Muscle of back (tissue), 3 donors: ENCODE measurements at regions not wholly inside any gene's neighbourhood (a gene's known extent, or its start where the extent isn't known, plus 50 kb on each side); places are given as distances from the start of the nearest gene placed in this dataset.
A peak's percentile ranks its signal among the peaks of the same experiment; 100 is the strongest.

Source experiments
- DNase-seq, 3 donors: peaks; one replicate each; pipeline versions ENCODE4 v3.0.0 to v3.0.0-alpha.2; 2013

DNA sequence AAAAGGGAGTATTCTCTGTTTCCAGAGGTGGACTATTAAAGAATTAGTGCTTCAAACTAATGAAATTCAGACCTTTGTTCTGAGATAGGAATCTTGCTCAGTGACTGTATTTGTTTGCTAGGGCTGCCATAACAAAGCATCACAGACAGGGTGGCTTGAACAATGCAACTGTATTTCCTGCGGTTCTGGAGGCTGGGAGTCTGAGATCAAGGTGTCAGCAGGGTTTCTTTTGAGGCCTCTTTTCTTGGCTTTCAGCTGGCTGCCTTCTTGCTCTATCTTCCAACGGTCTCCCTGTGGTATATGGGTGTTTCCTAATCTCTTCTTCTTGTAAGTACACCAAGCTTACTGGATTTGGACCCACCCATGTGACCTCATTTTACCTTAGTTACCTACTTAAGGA lies 264.6 kb upstream of the PROX1 start:
- DNase-seq, result no peak

DNA sequence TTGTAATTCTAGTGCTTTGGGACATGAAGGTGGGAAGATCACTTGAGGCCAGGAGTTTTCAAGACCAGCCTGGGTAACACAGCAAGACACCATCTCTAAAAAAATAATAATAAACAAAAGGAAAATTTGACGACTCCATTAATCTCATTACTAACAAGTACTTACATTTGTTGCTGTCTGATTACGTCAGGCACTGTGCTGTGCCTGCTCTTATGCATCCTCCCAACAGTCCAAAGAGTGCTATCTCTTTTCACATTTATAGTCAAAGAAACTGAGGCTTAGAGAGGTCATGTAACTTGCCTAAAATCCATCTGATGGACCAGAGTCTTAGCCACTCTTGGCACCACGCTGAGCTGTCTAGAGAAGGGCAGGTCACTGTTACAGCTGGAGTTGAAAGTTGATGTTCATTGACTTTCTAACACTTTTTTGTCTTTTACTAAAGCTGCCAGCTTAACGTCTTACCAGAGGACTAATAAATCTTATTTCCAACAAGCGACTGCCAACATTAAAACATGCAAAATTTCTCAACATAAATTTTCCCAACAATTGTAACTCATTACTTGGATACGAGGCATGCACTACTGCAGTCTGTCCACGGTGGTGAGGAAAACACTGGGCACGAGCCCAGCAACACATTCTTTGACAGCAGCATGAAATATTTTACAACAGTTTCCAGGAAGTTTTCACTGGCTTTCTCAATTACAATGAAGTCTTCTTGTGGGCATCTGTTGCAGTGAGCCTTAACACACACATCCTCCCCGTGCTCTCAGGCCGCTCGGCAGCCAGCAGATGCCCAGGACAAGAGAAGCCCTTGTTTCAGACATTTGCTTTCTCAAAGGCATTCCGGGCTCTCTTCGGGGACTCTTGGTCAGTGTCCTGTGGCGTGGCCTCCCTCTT lies 262.9 kb upstream of the PROX1 start:
- peak; percentile 64 to 87 (median 80) for DNase-seq

DNA sequence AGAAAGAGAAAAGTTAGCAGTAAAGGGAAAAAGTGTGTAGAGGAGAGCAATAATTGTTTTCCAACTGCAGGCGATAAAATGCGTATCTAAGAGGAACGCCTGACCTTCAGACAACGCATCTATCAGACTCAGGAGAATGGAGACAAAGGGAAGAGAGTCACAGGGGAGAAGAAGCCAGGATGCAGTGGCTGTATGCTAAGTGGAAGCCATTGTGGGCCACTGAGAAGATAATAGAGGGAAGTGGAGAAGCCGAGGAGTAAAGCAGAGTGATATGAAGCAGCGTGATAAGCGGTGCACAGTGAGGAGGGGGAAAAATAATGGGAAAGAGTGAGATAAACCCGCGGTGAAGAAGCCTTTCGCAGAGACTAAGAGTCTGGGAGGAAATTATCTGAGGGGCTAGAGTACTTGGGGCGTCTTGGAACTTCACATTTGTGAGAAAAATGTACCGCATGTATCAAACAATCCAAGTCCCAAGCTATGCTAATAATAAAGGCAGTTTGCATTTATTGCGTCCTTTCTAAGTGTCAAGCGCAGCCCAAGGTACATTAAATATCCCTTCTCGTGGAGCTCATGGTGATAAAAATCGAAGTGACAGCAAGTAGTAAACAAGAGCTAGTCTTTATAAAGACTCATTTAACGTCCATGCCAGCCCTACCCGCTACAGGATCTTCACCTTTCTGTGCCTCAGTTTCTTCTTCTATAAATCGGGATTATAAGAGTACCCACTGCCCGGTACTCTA lies 259.8 kb upstream of the PROX1 start:
- DNase-seq, result no peak

DNA sequence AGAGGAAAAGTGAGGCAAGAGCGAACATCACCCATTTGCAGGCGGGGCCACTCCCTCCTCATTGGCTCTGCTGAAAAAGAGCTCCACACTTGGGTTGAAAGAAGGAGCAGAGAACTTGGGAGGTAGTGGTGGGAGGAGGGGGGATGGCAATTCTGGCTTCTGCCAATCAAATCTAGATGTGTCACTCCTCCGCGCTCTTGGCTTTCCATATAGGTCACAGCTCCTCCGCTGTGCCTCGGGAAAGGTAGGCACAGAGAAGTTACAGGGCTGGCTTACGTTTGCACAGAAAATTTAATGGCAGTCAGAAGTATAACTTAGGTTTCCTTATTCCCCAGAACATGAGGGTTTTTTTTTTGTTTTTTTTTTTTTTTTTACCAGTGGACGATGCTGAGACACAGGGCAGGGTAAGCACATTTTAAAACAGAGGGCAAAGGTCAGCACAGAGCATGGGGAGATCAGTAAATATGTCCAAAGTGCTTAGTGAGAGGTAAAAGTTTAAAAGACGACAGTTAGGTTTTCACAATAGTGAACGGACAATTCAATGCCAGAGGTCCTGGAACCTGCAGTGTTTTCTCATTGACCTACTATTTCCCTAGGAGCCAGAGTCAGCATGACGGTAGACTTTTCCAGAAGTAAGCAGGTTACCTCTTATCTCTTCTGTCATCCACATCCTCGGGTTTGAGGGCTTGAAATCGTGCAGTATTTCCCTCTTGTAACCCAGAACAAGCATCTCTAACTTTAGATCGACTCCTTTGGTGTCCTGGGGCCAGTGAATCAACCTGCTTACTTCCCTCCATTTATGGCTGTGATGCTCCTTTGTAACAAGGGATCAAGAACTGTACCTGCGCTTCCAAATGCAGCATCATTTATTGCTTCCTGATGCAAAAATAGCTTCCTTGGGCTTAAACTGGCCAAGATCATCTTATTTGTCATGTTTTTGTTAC lies 258.9 kb upstream of the PROX1 start:
- DNase-seq, result no peak

DNA sequence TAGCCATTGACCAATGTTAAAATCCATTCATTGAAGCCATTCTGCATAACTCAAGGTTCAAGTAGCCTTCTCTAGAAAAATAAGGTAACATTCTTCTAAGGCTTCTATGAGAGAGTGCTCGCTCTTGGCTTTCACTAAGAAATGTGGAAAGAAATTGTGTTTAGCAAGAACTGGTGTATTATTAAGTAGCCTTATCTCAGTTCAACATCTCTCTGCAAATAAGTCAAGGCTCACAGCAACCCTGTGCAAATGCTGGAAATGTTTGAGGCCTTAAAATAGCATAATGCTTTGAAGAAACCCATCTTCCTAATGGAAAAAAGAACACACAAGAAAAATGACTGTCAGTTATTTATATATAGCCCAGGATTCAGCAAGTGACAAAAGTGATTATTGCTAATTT lies 254.1 kb upstream of the PROX1 start:
- no peak for DNase-seq

DNA sequence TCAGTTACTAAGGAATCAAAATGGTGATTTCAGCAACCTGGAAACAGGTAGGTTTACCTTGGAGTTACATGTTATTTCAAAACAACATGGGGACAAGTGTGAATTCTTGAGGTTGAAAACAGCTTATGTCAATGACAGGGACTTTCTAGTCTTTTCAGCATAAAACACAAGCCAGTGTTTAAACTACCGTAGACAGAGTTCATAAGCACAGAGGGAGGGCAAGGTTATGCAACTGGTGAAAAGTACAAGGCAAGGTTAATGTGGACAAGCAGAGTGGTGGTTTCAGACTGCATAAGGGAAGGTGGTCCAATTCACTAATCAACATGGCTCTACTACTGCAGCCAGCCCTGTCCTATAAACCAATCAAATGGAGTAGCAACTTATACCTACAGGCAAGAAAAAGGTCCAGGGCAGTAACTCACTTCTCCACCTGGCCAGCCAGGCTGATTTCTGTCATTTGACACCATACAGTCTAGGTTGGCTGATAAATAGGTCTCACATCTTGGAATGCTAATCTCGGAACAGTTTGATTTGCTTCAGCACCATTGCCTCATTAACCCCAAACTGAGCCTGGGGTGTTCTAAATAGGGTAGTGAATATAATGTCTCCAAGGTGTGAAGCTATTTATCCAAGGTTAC lies 250.3 kb upstream of the PROX1 start:
- DNase-seq, result no peak

DNA sequence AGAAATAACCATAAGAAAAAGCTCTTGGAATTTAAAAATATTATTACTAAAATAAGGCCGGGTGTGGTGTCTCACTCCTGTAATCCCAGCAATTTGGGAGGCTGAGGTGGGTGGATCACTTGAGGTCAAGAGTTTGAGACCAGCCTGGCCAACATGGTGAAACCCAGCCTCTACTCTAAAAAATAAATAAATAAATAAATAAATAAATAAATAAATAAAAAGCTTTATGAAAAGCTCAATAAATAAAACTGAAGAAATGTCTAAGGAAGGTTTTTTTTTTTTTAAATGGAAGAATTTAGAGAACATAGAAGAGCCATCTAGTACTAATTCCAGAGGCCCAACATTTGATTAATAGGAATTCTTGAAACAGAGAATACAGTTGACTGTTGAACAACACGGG lies 249.1 kb upstream of the PROX1 start:
- no peak for DNase-seq

DNA sequence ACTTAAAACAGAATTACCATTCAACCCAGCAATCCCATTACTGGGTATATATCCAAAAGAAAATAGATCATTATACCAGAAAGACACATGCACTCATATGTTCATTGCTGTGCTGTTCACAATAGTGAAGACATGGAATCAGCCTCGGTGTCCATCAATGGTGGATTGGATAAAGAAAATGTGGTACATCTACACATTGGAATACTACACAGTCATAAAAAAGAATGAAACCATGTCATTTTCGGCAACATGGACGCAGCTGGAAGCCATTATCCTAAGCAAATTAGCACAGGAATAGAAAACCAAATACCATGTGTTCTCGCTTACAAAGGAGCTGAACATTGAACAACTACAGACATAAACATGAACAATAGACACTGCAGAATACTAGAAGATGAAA lies 244.8 kb upstream of the PROX1 start:
- no peak for DNase-seq

DNA sequence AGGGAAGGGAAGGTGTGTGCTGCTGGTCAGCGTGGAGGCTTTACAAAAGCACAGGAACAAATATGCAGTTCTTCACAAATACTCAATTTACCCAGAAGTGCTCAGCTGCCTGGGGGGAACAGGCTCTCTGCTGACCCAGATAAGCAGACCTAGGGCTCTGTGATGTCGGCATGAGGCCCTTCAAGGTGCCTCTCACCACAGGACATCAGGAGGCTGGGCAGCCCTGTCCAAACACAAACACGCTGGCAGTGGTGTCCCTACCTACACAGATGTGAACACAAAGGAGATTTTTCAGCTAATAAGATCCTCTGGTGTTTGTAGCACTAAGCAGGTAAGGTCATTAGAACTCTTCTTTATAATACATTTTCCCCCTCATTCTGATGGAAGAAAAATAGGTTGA lies 243.0 kb upstream of the PROX1 start:
- no peak for DNase-seq

DNA sequence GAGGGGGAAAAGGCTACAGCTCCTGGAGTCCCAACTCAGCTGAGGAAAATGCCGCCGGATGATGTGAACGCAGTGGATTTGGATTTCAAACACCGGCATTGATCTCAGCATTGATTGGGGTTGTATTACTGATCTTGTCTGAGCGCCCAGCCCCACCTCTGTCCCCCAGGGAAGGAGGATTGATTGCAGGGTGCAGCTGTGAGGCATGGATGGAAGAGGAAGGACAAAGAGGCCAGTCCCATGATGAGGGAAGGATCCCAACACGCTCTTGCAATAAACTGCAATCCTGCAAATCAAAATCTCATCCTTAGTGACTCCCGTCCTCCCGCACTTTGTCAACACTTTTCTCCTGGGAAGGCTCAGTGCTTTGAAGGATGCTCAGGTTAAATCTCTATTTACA lies 242.3 kb upstream of the PROX1 start:
- DNase-seq, result no peak

DNA sequence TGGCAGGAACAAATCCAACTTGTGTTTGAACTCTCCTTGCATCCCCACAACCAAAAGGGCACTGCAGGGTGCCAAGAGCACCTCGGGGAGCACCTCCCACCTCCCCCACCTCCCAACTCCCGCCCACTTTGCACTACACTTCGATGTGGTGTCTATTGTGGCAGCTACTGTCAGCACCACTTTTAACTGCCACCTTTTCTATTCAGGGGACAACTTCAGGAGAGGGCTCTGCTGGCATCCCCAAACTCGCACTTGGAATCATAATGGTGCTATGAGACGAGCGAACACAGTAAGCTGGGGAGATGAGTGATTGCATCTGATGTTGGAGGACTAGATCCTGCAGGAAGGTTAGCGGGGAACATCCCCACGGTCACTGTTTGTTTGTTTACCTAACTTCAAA lies 238.2 kb upstream of the PROX1 start:
- no peak for DNase-seq

DNA sequence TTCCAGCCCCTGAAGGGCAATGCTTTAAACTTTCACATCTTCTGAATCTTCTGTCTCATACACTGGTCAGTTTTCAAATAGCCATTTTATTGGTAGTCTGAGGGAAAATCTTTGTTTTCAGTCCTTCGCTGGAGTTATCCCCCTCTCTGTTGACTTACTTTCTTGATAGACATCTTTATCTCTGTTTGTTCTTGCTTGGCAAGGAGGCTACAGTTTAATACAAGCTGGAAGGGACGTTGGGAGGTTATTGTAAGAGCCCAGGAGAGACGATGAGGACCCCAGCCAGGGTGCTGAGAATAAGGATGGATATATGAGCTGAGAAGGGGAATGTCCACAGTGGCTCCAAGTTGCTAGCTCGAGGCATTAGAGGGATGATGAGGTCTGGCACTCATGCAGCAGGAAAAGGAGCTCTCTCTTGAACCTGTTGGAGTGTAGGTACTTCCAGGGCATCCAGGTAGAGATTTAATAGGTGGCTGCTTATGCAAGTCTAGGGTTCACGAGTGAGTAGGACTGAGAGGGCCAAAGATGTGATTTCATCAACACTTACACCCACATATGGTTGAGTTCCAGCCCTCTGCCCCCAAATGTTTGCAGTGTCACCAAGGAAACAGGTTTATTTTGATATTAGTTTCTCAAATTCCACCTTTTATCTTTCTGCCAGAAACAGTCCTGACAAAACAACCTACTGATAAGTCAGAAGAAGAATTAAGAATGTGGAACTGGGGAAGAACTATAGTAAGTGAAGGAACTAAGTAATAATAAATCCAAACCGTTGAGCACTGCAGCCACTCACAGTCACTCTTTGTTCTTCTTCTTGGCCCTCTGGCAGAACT lies 237.3 kb upstream of the PROX1 start:
- DNase-seq, result no peak

DNA sequence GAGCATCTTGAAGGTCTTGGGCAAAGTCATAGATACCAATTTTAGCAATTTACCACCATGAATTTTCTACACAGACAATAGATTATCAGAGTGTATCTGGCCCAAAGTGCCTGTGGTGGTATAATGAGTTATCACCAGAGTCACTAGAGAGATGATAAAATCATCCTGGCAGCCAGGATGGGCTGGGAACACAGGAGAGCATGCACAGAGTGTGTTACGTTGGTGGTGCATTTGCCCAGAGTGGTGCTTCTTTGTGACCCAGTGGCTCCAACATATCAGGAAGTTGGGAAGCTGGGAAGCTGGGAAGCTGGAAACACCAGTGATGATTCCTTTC lies 236.7 kb upstream of the PROX1 start:
- DNase-seq, result no peak

DNA sequence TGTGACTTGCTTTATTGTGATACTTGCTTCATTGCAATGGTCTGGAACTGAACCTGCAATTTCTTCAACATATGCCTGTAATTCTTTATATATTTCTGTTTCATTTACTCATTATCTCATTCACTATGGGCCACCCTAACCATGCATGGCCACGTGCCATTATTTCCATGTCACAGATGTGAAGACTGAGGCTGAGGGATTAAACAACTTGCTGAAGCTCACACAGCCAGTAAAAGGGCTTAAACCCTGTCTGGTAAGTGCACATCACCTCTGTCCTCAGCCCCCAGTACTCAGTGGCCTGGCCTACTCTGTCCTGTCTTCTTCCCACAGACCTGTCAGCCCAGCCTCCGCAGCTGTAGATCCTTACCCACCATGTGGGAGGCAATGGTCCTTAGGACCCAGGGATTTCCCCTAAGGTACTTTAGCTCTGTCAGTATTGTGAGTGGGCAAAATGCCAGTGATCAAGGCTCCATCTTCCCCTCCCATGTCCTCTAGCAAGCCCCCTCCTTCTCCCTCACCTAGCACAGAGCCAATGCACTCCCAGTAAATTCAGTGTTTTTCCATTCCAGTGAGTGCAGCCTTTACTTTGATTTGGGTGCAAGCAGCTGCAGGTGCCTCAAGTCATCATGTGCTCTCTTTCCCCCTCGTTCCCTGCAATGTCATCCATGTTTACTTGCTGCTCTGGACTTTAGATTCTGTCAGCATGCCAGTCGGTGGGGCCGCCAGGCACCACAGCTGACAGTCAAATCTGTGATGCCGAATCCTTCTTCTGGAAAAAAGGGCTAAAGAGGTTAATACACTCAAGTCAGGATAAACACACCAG lies 228.2 kb upstream of the PROX1 start:
- peak in 1 of 3 donors; percentile 37 for DNase-seq

DNA sequence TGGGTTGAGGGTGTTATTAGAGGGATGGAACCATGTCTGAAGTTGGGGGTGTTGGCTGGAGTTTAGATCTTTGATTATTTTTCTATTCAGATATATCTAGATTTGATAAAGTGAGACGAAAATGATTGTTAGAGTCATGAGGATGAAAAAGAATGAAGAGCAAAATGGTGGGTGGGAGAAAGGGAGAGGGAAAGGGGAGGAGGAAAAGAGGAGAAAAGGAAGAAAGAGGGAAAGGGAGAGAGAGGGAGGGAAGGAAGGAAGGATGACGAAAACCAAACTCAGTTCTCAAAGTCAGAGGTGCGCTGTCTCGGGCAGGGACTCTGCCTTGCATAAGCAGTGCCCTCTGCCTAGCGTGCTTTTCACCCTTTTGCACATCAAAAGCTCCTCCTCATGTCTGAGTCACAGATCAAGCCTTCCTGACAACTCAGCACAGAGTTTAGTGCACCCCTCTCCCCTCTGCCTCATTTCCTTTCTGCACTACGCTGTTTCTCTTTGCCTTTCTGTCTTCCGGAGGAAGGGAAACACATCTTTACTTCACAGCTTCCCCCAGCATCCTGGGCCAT lies 225.8 kb upstream of the PROX1 start:
- no peak for DNase-seq

DNA sequence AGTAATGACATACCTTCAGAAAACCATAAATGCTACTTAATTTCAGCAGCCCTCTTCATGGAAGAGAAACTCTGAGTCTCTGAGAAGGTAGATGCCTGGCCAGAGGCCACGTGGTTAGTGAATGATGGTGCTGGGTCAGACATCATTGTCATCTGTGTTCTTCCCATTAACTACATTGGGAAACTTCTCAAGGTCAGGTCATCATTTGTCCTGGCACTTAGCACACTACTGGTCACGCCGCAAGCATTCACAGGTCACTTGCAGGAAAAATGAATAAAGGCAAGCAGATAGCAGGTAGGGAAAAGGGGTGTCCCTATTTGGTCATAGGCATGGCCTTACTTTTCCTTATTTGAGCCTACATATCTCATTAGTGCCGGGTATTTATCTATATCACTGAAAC lies 220.1 kb upstream of the PROX1 start:
- DNase-seq, result no peak

DNA sequence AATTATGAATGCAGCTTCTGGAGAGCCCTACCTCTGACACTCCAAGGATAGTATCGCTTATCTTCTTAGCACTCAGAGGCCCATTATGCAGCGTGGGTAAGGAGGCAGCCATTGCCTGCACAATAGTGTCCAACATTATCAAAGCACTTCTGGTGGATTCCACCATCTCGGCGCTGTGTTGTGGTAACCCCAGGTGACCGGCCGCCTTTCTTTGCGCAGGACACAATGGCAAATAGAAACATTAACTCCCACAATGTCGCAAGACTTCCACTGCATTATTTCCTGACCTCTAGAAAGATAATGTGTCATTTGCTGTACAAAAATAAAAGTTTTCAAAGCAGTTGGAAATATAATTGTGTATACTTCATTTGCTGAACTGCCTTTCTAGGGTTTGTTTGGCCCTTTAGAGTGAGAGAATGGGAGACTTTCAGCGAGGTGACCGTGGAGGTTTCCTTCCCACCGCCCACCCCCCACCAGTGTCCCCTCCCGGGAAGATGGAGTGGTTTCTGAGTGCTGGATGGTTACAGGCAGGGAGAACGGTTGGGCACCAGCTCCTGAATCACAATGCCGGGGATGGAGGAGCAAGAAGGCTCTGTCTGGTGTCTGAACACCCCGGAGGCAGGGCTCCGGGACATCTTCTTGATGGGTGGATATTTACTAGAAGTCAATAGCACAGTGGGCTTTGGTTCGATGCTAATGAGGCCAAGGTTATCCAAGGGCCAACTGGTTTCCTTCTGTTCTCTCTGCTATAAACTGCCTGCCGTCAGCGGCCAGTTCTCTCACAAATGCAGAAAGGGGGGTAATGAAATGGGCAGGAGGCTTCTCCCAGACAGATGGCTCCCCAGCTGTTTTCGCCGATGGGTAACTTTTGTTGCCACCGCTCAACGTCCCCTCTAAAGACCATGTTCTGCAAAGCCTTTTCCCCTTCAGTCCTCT lies 215.4 kb upstream of the PROX1 start:
- peak in 1 of 3 donors; percentile 9 for DNase-seq

DNA sequence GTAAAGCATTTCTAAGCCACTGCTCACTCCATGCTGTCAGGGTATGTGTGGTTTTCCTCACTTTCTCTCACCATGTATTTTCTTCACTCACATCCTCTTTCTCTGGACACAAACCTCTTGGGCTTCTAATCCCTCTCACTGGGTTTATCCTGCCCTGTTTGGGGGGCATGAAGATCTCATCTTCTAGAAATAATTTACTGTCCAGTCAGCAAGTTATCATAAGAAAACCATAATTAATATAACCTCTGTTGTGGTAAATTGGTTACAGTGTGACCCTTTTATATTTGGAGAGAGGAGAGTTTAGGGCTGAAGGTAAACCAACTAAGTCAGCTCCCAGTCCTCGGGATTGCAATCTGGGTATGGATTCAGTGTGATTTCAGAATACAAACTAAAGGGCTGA lies 213.8 kb upstream of the PROX1 start:
- DNase-seq, result no peak
